Activated T-helper 2 cell treated with anti-CD3 and anti-CD28 coated beads, Interferon-gamma antibody, Interleukin-2, Interleukin-4, amounts not matched to agents 10 μg/mL and 5 μg/mL and 100 μg/mL, durations not matched to agents 14 hours and 24 hours and 36 hours (primary cell): ENCODE measurements at regions not wholly inside any gene's neighbourhood (a gene's known extent, or its start where the extent isn't known, plus 50 kb on each side); places are given as distances from the start of the nearest gene placed in this dataset.

Source experiments
- DNase-seq: peaks from one replicate; pipeline ENCODE4 v3.0.0; 2021; ENCODE audit warnings: low spot score
- H3K27ac Mint-ChIP-seq: one replicate; pipeline ENCODE4 v1.8.0; 2021; ENCODE audit warnings: mixed read lengths
- H3K27me3 Mint-ChIP-seq: one replicate; pipeline ENCODE4 v1.8.0; 2021; ENCODE audit warnings: low read depth, mixed read lengths
- H3K36me3 Mint-ChIP-seq: one replicate; pipeline ENCODE4 v1.8.0; 2021; ENCODE audit warnings: low read depth, mixed read lengths
- H3K4me1 Mint-ChIP-seq: one replicate; pipeline ENCODE4 v1.8.0; 2021; ENCODE audit warnings: low read depth, mixed read lengths
- H3K4me3 Mint-ChIP-seq: one replicate; pipeline ENCODE4 v1.8.0; 2021; ENCODE audit warnings: low read depth, mild to moderate bottlenecking, moderate library complexity, mixed read lengths
- H3K9me3 Mint-ChIP-seq: one replicate; pipeline ENCODE4 v1.8.0; 2021; ENCODE audit warnings: mixed read lengths
- intact Hi-C: fragments of 100-400 bp; cut with micrococcal nuclease; formaldehyde crosslinking; loops from one replicate; pipeline ENCODE4 v1.15.1; 2023

DNA sequence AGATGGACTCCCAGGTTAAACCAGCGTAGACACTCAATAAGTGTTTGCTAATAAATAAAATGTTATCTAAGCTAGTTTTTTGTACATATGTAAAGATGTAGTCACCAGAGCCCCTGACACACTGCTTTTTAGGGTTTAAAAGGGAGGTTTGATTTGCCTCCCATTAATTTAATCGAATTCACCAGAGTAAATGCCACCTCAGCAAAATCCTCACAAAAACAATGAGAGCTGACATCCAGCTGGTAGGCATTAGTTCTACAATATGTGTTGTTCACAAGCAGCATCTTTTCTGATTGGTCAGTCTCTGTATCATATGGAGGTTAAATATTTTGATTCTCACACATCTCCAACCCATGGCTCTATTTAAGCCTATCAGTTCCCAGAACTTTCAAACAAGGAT is 382.6 kb downstream of the CENPC start:
- intact Hi-C loops = no loop called here
- Mint-ChIP-seq H3K9me3 (no peaks in the 10 kb centered on the region), H3K27ac (no peak overlapping the region), H3K36me3 (no peaks in the 10 kb centered on the region), H3K4me1 (no peaks in the 10 kb centered on the region), H3K4me3 (no peak overlapping the region), H3K27me3 (no peaks in the 10 kb centered on the region)
- no peak for DNase-seq

DNA sequence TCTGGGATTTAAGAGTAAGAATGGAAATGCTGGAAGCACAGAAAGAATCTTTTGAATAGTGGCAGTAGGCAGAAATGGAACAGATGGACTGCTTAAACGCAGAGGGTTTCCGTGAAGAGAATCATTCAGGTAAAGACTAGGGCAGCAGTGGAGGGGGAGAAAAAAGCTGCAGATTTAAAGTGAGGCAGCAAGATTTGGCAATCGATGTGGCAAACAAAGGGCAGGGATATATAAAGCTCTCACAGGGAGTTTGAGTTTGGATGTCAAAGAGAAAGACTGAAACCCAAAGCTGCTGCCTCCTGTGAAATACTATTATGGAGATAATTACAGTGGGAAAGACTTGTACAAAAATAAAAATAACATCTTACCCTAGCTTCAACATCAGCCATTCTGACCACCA is 384.0 kb downstream of the CENPC start:
- no peak overlapping the region for H3K4me3 Mint-ChIP-seq
- H3K27ac Mint-ChIP-seq = no peak overlapping the region

DNA sequence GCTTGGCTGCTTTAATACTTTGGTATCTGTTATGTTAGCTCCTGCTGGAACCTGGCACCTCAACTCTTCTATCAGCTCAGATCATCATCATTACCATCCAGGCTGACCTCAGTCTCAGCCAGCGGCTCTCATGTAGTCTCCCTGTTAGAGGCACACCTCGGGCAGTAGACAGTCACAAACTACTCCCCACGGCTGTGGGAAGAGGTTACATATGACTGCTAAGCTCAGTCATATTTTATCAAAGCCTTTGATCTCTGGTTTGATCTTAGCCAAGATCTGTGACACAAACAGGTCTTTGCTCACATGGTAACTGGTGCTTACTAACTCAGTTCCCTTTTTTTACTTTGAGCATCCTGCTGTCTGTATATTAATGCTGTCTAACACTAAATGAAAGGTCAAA is 384.9 kb downstream of the CENPC start:
- H3K27ac Mint-ChIP-seq = no peak overlapping the region
- H3K4me3 Mint-ChIP-seq = no peak overlapping the region
- H3K4me1 Mint-ChIP-seq = no peaks in the 10 kb centered on the region
- DNase-seq = no peak
- intact Hi-C loops = no loop called here
- no peaks in the 10 kb centered on the region for H3K9me3 Mint-ChIP-seq
- no peaks in the 10 kb centered on the region for H3K27me3 Mint-ChIP-seq
- H3K36me3 Mint-ChIP-seq = no peaks in the 10 kb centered on the region

More for the DNA sequence above, 384.0 kb downstream of the CENPC start:
- no peaks in the 10 kb centered on the region for H3K4me1 Mint-ChIP-seq
- no peaks in the 10 kb centered on the region for H3K27me3 Mint-ChIP-seq
- intact Hi-C loops = no loop called here
- no peaks in the 10 kb centered on the region for H3K9me3 Mint-ChIP-seq
- H3K36me3 Mint-ChIP-seq = no peaks in the 10 kb centered on the region
- no peak for DNase-seq

DNA sequence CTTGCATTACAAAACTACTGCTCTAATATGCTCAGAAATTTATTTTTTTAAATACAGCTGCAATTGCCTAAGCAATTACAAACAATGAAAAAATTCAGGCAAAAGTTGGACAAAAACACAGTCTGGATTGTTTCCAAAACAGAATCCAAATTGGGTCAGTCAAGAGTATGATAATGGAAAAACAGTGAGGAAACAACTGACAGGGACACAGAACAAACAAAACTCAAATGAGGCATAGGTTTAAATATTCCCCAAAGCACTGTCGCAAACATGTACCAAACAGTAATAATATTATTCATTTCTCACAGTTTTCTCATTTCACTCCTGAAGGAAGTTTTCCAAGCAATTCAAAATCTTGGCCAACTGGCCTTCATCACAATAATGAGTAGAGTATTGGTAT is 386.6 kb downstream of the CENPC start:
- H3K4me1 Mint-ChIP-seq = no peaks in the 10 kb centered on the region
- no peaks in the 10 kb centered on the region for H3K9me3 Mint-ChIP-seq
- no peaks in the 10 kb centered on the region for H3K36me3 Mint-ChIP-seq
- H3K27me3 Mint-ChIP-seq = no peaks in the 10 kb centered on the region
- H3K27ac Mint-ChIP-seq = no peak overlapping the region
- intact Hi-C loops = no loop called here
- H3K4me3 Mint-ChIP-seq = no peak overlapping the region
- DNase-seq = no peak

DNA sequence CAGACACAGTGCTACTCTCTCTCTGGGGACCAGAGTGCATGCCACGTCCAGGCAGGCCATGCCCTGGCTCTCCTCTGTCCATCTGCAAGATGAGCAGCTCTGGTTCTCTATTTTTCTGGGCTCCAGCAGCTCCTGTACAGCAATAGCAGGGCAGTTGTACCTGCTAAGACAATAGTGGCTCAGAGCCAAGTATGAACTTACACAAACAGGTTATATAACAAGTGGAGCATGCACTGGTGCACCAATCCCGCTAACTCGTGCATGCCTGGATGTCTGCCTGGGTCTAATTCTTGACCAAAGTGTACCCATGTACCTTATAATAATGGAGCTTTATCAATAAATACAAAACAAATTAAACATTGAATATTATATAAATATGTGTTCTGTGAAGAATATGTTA is 392.3 kb downstream of the CENPC start:
- Mint-ChIP-seq H3K27me3 (no peaks in the 10 kb centered on the region), H3K4me3 (no peak overlapping the region), H3K9me3 (no peaks in the 10 kb centered on the region), H3K36me3 (no peaks in the 10 kb centered on the region), H3K27ac (no peak overlapping the region), H3K4me1 (no peaks in the 10 kb centered on the region)
- intact Hi-C loops = no loop called here
- no peak for DNase-seq

DNA sequence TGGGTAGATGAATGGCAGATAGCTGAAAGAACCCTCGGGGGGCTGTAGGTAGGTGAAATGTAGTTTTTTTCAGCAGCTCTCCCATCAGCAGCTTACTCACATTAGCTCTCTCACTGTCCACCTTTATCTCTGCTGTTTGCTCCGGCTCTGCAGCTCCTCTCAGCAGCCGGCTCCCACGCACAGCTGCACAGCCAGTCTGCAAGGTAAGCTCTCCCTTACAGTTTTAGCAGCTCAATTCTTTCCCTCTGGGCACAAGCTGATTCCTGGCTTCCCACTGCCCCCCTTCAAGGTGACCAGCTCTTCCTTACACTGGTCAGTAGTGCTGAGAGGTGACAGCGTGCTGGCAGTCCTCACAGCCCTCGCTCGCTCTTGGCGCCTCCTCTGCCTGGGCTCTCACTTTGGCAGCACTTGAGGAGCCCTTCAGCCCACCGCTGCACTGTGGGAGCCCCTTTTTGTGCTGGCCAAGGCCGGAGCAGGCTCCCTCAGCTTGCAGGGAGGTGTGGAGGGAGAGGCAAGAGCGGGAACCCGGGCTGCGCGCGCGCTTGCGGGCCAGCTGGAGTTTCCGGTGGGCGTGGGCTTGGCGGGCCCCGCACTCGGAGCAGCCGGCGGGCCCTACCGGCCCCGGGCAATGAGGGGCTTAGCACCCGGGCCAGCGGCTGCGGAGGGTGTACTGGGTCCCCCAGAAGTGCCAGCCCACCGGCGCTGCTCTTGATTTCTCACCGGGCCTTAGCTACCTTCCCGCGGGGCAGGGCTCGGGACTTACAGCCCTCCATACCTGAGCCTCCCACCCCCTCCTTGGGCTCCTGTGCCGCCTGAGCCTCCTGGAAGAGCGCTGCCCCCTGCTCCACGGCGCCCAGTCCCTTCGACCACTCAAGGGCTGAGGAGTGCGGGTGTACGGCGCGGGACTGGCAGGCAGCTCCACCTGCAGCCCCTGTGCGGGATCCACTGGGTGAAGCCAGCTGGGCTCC is 393.6 kb downstream of the CENPC start:
- Mint-ChIP-seq H3K4me1 (no peaks in the 10 kb centered on the region), H3K9me3 (no peaks in the 10 kb centered on the region), H3K27ac (no peak overlapping the region), H3K4me3 (no peak overlapping the region), H3K27me3 (no peaks in the 10 kb centered on the region), H3K36me3 (no peaks in the 10 kb centered on the region)
- DNase-seq = no peak
- intact Hi-C loops = no loop called here

DNA sequence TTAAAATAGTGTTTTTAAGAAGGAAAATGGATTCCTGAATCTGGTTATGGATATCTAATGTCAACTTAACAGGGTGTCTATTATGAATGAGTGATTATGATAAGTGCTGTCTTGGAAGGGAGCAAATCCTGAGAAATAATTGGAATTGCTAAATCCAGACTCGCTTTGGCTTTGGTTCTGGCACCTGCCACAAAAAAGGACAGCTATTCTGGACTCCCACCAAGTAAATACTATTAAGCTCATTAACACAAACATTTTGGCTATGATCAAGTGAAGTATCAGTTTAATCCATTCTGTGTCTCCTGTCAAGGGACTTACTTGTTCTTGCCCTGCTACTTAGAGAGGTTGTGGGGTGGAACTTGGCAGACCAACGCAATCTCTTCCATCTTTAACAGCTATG is 403.7 kb downstream of the CENPC start:
- no peak for DNase-seq
- intact Hi-C loops = no loop called here
- no peaks in the 10 kb centered on the region for H3K4me1 Mint-ChIP-seq
- H3K27me3 Mint-ChIP-seq = no peaks in the 10 kb centered on the region
- H3K9me3 Mint-ChIP-seq = no peaks in the 10 kb centered on the region
- no peaks in the 10 kb centered on the region for H3K36me3 Mint-ChIP-seq
- no peak overlapping the region for H3K4me3 Mint-ChIP-seq
- no peak overlapping the region for H3K27ac Mint-ChIP-seq

DNA sequence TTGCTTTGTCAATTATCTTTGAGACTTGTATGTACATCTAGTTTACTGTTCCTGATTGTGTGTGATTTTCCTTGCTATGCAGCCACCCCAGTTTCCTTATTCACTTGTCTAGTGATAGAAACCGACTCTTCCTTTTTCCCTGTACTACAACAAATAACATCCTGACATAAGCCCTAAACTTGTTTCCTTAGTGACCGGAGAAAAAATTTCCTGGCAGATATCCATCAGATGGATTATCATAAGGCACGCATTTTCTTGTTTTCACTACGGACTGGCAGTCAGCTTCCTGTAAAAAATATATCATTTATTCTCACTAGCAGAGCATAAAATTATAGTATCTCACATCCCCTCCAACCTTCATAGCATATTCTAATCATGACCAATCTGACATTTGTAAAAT is 410.7 kb downstream of the CENPC start:
- no peak overlapping the region for H3K4me3 Mint-ChIP-seq
- intact Hi-C loops = no loop called here
- H3K4me1 Mint-ChIP-seq = peaks cover 5% of the 10 kb centered on the region
- no peak for DNase-seq
- H3K27ac Mint-ChIP-seq = no peak overlapping the region
- H3K9me3 Mint-ChIP-seq = peaks cover 3% of the 10 kb centered on the region
- H3K27me3 Mint-ChIP-seq = no peaks in the 10 kb centered on the region
- H3K36me3 Mint-ChIP-seq = no peaks in the 10 kb centered on the region

DNA sequence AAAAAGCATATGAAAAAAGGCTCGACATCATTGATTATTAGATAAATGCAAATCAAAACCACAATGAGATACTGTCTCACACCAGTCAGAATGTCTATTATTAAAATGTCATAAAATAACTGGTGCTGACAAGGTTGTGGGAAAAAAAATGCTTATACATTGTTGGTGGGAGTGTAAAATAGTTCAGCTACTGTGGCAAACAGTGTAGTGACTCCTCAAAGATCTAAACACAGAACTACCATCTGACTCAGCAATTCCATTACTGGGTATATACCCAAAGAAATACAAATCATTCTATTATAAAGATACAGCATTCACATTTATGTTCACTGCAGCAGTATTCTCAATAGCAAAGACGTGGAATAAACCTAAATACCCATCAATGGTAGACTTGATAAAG is 412.1 kb downstream of the CENPC start:
- intact Hi-C loops = no loop called here
- H3K4me1 Mint-ChIP-seq = peaks cover 5% of the 10 kb centered on the region
- no peak overlapping the region for H3K4me3 Mint-ChIP-seq
- DNase-seq = no peak
- H3K27ac Mint-ChIP-seq = no peak overlapping the region
- no peaks in the 10 kb centered on the region for H3K27me3 Mint-ChIP-seq
- H3K36me3 Mint-ChIP-seq = no peaks in the 10 kb centered on the region
- peaks cover 3% of the 10 kb centered on the region for H3K9me3 Mint-ChIP-seq

DNA sequence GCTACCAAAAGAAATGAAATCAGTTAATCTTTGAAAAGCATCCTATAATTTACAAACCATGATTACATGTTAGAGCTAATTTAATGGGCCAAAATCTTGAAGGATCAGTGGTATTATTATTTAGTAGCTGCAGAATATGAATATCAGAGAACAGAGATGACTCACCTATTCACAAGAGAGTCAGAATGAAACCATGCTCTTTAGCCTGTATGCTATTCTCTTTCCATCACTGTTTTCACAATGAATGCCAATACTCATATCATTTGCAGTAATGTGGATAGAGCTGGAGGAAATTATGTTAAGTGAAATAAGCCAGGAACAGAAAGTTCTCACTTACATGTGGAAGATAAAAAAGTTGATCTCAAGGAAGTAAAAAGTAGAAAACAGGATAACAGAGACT is 414.1 kb downstream of the CENPC start:
- Mint-ChIP-seq H3K9me3 (peaks cover 3% of the 10 kb centered on the region), H3K27me3 (no peaks in the 10 kb centered on the region), H3K27ac (peak overlapping the region; percentile 56), H3K36me3 (no peaks in the 10 kb centered on the region), H3K4me3 (no peak overlapping the region), H3K4me1 (peaks cover 5% of the 10 kb centered on the region)
- DNase-seq = no peak
- intact Hi-C loops = no loop called here

DNA sequence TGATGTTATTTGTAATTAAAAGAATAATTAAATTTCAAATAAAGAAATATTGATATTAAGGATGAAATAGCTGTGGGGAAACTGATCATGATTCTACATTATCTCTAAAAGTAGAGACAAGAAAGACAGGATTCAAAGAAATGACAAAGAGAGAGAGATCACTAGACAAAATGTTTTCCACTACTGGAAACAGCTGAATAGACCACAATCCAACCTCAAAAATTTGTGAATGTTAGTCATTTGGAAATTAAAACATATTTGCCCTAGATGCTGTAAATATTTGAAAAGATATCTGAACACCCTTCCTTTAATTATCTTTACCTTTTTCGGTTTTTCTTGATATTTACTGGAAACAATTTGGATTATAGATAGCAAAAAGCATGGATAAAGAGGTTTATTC is 414.9 kb downstream of the CENPC start:
- Mint-ChIP-seq H3K4me1 (peaks cover 5% of the 10 kb centered on the region), H3K27me3 (no peaks in the 10 kb centered on the region), H3K27ac (no peak overlapping the region), H3K4me3 (no peak overlapping the region), H3K36me3 (no peaks in the 10 kb centered on the region), H3K9me3 (peaks cover 3% of the 10 kb centered on the region)
- no peak for DNase-seq
- intact Hi-C loops = no loop called here

DNA sequence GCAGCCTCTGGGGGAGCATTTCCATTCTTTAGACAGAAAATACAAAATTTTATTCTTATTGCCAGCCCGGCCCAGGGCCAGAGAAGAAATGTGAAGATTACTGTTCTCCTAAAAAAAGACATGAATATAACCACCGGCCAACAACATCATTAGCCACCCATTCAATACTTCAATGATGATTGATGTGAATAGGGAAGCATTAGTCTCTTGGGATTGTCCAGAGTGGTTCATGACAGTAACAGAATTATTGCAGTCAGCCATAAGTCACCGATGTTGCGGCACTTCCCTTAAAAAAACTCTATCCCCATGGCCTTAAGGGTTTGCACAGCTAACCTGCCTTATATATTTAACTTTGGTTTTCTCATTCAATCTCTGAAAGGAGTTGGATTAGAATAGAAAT is 418.7 kb downstream of the CENPC start:
- Mint-ChIP-seq H3K36me3 (no peaks in the 10 kb centered on the region), H3K4me3 (no peak overlapping the region), H3K4me1 (peaks cover 5% of the 10 kb centered on the region), H3K27me3 (no peaks in the 10 kb centered on the region), H3K9me3 (peaks cover 3% of the 10 kb centered on the region), H3K27ac (no peak overlapping the region)
- intact Hi-C loops = no loop called here
- no peak for DNase-seq

DNA sequence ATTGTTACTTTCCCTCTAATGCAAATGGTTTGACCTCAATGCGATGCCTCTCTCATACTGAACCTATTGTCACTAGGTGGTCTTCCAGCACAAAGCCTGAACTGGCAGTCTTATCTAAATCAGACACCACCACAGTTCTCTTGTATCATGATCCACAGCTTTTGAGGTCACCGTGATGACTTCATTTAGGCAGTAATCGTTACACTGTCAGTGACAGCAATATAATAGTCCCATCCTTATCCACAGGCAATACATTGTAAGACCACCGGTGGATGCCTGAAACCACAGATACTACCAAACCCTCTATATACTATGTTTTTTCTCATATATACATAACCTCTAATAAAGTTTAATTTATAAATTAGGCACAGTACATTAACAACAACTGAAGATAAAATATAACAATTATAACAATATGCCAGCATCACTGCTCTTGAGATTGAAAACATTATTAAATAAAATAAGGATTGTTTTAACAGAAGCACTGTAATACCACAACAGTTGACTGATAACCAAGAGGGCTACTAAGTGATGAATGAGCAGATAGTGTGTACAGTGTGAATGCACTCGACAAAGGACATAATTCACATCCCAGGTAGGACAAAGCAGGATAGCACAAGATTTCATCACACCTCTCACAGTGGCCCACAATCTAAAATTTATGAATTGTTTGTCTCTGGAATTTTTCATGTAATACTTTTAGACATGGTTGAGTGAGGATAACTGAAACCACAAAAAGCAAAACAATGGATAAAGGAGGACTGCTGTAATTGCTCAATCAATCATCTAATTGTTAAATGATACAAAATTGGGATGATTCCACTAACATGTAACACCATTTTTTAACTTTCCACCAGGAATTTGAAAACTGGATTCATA is 419.4 kb downstream of the CENPC start:
- DNase-seq = no peak
- no peaks in the 10 kb centered on the region for H3K9me3 Mint-ChIP-seq
- peaks cover 2% of the 10 kb centered on the region for H3K4me1 Mint-ChIP-seq
- H3K4me3 Mint-ChIP-seq = no peak overlapping the region
- H3K27me3 Mint-ChIP-seq = no peaks in the 10 kb centered on the region
- no peaks in the 10 kb centered on the region for H3K36me3 Mint-ChIP-seq
- intact Hi-C loops = no loop called here
- H3K27ac Mint-ChIP-seq = no peak overlapping the region
